ENCODE measurements at regions not wholly inside any gene's neighbourhood (a gene's known extent, or its start where the extent isn't known, plus 50 kb on each side); places are given as distances from the start of the nearest gene placed in this dataset.

- TF ChIP-seq RAD21 (IDR thresholded peaks at IDR 0.05; ENCODE audit: low read depth) (peak; percentile 60), TCF12 (IDR thresholded peaks at IDR 0.05; ENCODE audit: low read depth) (no peak), CEBPB (IDR thresholded peaks at IDR 0.05) (no peak)
Observed at GRCh38 chr1:112298558-112298957, 97.5 kb upstream of the CTTNBP2NL start.

Data from Ishikawa (cell line).